Smooth muscle cell (in vitro differentiated cells): ENCODE measurements at regions not wholly inside any gene's neighbourhood (a gene's known extent, or its start where the extent isn't known, plus 50 kb on each side); places are given as distances from the start of the nearest gene placed in this dataset.

ENCODE experiments used
- DNase-seq: peaks from one replicate; lab custom pipeline; 2025; ENCODE audit not compliant: unreplicated experiment; lab: John Stamatoyannopoulos, UW
- H2AFZ ChIP-seq: fragments of 200-600 bp; sonication (generic); 2 replicates; pipeline ENCODE4 v1.6.0; 2016; ENCODE audit warnings: antibody characterized with exemption, low read depth, mild to moderate bottlenecking
- H3F3A ChIP-seq: fragments of 200-600 bp; sonication (generic); 2 replicates; pipeline ENCODE4 v1.6.0; 2017; ENCODE audit warnings: antibody characterized with exemption, low read depth
- H3K27ac ChIP-seq: fragments of 200-600 bp; sonication (generic); 2 replicates; pipeline ENCODE4 v1.5.1; 2016; ENCODE audit warnings: low read depth, mild to moderate bottlenecking
- H3K27me3 ChIP-seq: fragments of 200-600 bp; sonication (generic); 2 replicates; pipeline ENCODE4 v1.6.1; 2016; ENCODE audit warnings: low read depth, mild to moderate bottlenecking
- H3K36me3 ChIP-seq: fragments of 200-600 bp; sonication (generic); 2 replicates; pipeline ENCODE4 v1.5.1; 2016; ENCODE audit warnings: low read depth
- H3K4me1 ChIP-seq: fragments of 200-600 bp; sonication (generic); 2 replicates; pipeline ENCODE4 v1.5.1; 2016; ENCODE audit warnings: low read depth
- H3K4me2 ChIP-seq: fragments of 200-600 bp; sonication (generic); 2 replicates; pipeline ENCODE4 v1.6.0; 2016; ENCODE audit warnings: mild to moderate bottlenecking
- H3K4me3 ChIP-seq: fragments of 200-600 bp; sonication (generic); 2 replicates; pipeline ENCODE4 v1.5.1; 2016; ENCODE audit warnings: mild to moderate bottlenecking
- H3K79me2 ChIP-seq: fragments of 200-600 bp; sonication (generic); 2 replicates; pipeline ENCODE4 v1.6.0; 2016; ENCODE audit warnings: low read depth, mild to moderate bottlenecking
- H3K9ac ChIP-seq: fragments of 200-600 bp; sonication (generic); 2 replicates; pipeline ENCODE4 v1.6.0; 2016; ENCODE audit warnings: low read depth
- H3K9me3 ChIP-seq: fragments of 200-600 bp; sonication (generic); replicated peaks from 2 replicates; pipeline ENCODE4 v1.5.1; 2016; ENCODE audit warnings: low read depth
- H4K20me1 ChIP-seq: fragments of 200-600 bp; sonication (generic); 2 replicates; pipeline ENCODE4 v1.6.0; 2016; ENCODE audit warnings: low read depth
- WGBS: methylation state at CpG from one replicate; pipeline ENCODE4 v1.1.7; 2016; ENCODE audit warnings: low lambda C conversion rate; 5-methylcytosine and 5-hydroxymethylcytosine counted together
- TF ChIP-seq, protein P1 (sequence below): fragments of 200-600 bp; sonication (generic); IDR thresholded peaks from 2 replicates; pipeline ENCODE4 v1.5.1; 2017; ENCODE audit warnings: borderline replicate concordance, mild to moderate bottlenecking, antibody characterized with exemption; ENCODE audit not compliant: insufficient read depth, poor library complexity, severe bottlenecking

DNA sequence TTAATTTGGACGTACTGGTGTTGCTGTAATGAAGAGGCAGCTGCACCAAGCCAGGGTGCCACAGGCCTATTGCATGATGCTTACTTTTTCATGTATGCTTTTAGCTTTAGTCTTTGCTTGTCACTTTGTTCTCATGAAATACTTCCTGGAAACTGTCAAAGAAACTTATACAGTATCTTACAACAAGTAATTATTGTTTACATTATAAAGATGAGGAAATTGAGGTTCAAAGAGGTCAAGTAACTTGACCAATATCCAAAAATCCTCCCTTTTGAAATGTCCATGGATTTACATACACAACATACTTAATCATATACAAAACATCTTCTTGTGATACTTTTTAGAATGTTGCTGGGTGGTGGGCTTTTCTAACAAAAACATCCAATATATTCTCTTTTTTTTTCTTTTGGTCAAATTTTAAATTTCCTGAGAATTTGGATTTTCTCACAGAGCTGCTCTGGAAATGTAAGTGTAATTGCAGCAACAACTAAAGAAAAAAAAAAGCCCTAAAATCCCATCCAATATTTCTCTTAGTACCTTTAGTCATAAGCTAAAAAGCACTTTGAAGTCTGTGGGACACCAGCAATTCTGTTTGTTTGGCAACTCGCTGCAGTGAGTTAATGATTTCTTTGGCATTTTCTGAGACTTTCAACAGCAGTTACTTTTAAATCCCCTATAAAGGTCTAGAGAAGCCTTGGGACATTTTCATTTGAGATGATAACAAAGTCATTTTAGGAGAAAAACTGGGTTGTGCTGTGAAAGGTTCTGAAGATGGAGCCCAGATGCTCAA is 500.6 kb upstream of the IGFBP3 start:
- Histone ChIP-seq H3K4me3 (no peak overlapping the region), H2AFZ (peak overlapping the region; percentile 2), H3K9me3 (no peaks in the 10 kb centered on the region), H3K36me3 (no peaks in the 10 kb centered on the region), H3K9ac (no peak overlapping the region), H4K20me1 (no peaks in the 10 kb centered on the region), H3F3A (no peaks in the 10 kb centered on the region), H3K4me1 (no peaks in the 10 kb centered on the region), H3K27me3 (no peaks in the 10 kb centered on the region), H3K4me2 (no peak overlapping the region), H3K27ac (no peak overlapping the region), H3K79me2 (no peaks in the 10 kb centered on the region)
- 72% methylated on average over 2 of the region's 2 CpGs for WGBS
- DNase-seq = no peak
- TF ChIP-seq, protein P1, sequence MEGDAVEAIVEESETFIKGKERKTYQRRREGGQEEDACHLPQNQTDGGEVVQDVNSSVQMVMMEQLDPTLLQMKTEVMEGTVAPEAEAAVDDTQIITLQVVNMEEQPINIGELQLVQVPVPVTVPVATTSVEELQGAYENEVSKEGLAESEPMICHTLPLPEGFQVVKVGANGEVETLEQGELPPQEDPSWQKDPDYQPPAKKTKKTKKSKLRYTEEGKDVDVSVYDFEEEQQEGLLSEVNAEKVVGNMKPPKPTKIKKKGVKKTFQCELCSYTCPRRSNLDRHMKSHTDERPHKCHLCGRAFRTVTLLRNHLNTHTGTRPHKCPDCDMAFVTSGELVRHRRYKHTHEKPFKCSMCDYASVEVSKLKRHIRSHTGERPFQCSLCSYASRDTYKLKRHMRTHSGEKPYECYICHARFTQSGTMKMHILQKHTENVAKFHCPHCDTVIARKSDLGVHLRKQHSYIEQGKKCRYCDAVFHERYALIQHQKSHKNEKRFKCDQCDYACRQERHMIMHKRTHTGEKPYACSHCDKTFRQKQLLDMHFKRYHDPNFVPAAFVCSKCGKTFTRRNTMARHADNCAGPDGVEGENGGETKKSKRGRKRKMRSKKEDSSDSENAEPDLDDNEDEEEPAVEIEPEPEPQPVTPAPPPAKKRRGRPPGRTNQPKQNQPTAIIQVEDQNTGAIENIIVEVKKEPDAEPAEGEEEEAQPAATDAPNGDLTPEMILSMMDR = no peak

DNA sequence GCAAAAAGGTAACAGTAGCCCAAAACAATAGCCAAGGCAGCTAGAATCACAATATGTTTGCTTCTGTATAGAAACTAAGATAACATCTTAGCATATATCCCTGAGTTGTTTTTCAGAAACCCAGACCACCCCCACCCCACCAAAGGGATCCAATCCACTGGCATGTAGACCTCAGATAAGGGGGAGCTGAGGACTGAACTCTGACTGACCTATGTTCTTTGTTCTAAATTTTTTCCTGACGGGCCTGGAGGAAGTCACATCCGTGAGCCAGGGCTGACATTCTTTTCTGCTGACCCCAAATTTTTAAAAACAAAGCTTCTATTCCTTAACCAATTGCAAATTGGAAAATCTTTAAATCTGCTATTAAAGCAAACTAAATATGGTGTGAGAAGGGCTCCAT is 493.9 kb upstream of the IGFBP3 start:
- TF ChIP-seq, protein P1 = no peak
- no peak for DNase-seq
- no peaks in the 10 kb centered on the region for H3K27me3 ChIP-seq
- H3K9ac ChIP-seq = no peak overlapping the region
- H3K9me3 ChIP-seq = no peaks in the 10 kb centered on the region
- H3K79me2 ChIP-seq = no peaks in the 10 kb centered on the region
- H2AFZ ChIP-seq = peak overlapping the region; percentile 18
- no peak overlapping the region for H3K27ac ChIP-seq
- H3K4me1 ChIP-seq = no peaks in the 10 kb centered on the region
- no peak overlapping the region for H3K4me3 ChIP-seq
- H4K20me1 ChIP-seq = no peaks in the 10 kb centered on the region
- 43% methylated on average over 2 of the region's 2 CpGs for WGBS
- H3K36me3 ChIP-seq = no peaks in the 10 kb centered on the region
- H3K4me2 ChIP-seq = no peak overlapping the region
- H3F3A ChIP-seq = no peaks in the 10 kb centered on the region

DNA sequence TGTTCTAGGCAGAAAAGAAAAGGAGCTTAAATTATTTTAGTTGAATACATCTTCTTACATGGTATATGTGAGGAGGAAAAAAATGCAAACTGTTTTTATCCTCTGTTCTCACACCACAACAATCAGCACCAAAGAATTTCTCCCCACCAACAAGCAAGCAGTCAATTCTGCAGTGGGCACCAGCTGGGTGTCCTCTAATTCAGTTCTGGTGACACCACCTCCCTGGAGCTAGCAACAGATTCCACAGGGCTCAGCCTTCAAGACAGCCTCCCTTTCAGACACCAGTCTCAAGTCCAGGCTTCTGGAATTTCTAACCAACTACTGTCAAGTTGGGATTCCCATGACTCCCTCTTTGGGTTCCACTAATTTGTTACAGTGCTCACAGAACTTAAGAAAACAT is 490.2 kb upstream of the IGFBP3 start:
- Histone ChIP-seq H3K36me3 (no peaks in the 10 kb centered on the region), H3K79me2 (no peaks in the 10 kb centered on the region), H3K27ac (no peak overlapping the region), H3K9ac (no peak overlapping the region), H3K9me3 (no peaks in the 10 kb centered on the region), H3F3A (no peaks in the 10 kb centered on the region), H3K27me3 (no peaks in the 10 kb centered on the region), H2AFZ (no peak overlapping the region), H4K20me1 (no peaks in the 10 kb centered on the region), H3K4me3 (no peak overlapping the region), H3K4me1 (no peaks in the 10 kb centered on the region), H3K4me2 (no peak overlapping the region)
- TF ChIP-seq, protein P1 = no peak
- DNase-seq = no peak

DNA sequence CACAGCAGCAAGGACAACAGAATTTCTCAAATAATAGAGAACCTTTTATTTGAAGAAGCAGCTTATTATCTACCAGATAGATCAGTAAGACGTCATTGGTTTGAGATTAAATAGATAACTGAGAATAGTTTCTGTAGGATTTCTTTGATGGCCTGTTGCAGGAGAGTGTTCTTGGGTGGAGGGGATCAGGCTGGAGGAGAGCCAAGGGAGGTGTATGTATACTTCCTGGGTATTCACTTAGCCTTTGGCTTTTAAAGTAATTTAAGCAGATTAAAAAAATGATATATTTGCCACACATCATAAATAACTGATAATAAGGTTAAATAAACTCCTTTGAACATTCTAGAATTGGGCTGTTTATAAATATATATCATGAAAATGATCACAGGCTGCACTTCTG is 486.1 kb upstream of the IGFBP3 start:
- no peak overlapping the region for H3K4me3 ChIP-seq
- no peak overlapping the region for H3K27ac ChIP-seq
- TF ChIP-seq, protein P1 = no peak
- no peaks in the 10 kb centered on the region for H3K27me3 ChIP-seq
- no peaks in the 10 kb centered on the region for H3K79me2 ChIP-seq
- no peaks in the 10 kb centered on the region for H4K20me1 ChIP-seq
- 71% methylated on average over 1 of the region's 1 CpG for WGBS
- H3F3A ChIP-seq = no peaks in the 10 kb centered on the region
- no peak overlapping the region for H3K9ac ChIP-seq
- no peak for DNase-seq
- no peak overlapping the region for H3K4me2 ChIP-seq
- no peaks in the 10 kb centered on the region for H3K9me3 ChIP-seq
- H3K4me1 ChIP-seq = no peaks in the 10 kb centered on the region
- H2AFZ ChIP-seq = no peak overlapping the region
- no peaks in the 10 kb centered on the region for H3K36me3 ChIP-seq
